H1 (cell line): ENCODE measurements at regions not wholly inside any gene's neighbourhood (a gene's known extent, or its start where the extent isn't known, plus 50 kb on each side); places are given as distances from the start of the nearest gene placed in this dataset.
A peak's percentile ranks its signal among the peaks of the same experiment; 100 is the strongest.

Experiments
- CTCF ChIA-PET: fragments of 300-600 bp; sonication (Branson Sonifier 250); formaldehyde crosslinking; loops from one replicate; lab custom pipeline; 2021; ENCODE audit not compliant: partially characterized antibody; lab: Charles Lee
- POLR2A ChIA-PET: fragments of 300-600 bp; sonication (Branson Sonifier 250); formaldehyde crosslinking; loops from one replicate; lab custom pipeline; 2021; ENCODE audit warnings: inconsistent platforms; ENCODE audit not compliant: partially characterized antibody; lab: Charles Lee
- DNase-seq, 2 experiments: peaks; one replicate each; pipeline versions ENCODE4 v3.0.0 to v3.0.0-alpha.2; 2010 to 2022; ENCODE audit warnings: low spot score in 2 of 2, low read depth in 1 of 2, mixed read lengths in 1 of 2
- FAIRE-seq: peaks from 2 replicates; lab custom pipeline; 2011; peaks lifted over from hg19 to GRCh38; lab: Jason Lieb, UNC
- H2AFZ ChIP-seq: 2 replicates; pipeline ENCODE4 v1.8.1; 2012; ENCODE audit warnings: low read length, inconsistent platforms
- H2AK5ac ChIP-seq: 2 replicates; pipeline ENCODE4 v1.6.1; 2013; ENCODE audit warnings: low read depth, low read length
- H2BK120ac ChIP-seq: replicated peaks from 2 replicates; pipeline ENCODE3; 2013; ENCODE audit warnings: low read depth, low read length, inconsistent platforms
- H2BK12ac ChIP-seq: 2 replicates; pipeline ENCODE4 v1.6.1; 2013; ENCODE audit warnings: low read depth, low read length
- H2BK15ac ChIP-seq: 2 replicates; pipeline ENCODE4 v1.6.1; 2013; ENCODE audit warnings: low read length
- H2BK20ac ChIP-seq: 2 replicates; pipeline ENCODE4 v1.6.1; 2013; ENCODE audit warnings: low read length
- H2BK5ac ChIP-seq: 2 replicates; pipeline ENCODE4 v1.6.1; 2013; ENCODE audit warnings: low read depth, low read length
- H3K14ac ChIP-seq: 2 replicates; pipeline ENCODE4 v1.6.1; 2013; ENCODE audit warnings: inconsistent platforms; ENCODE audit not compliant: insufficient read length
- H3K18ac ChIP-seq: 2 replicates; pipeline ENCODE4 v1.6.1; 2013; ENCODE audit warnings: low read length; ENCODE audit errors: extremely low read depth
- H3K23ac ChIP-seq: 2 replicates; pipeline ENCODE4 v1.6.1; 2013; ENCODE audit warnings: inconsistent platforms; ENCODE audit not compliant: insufficient read length
- H3K23me2 ChIP-seq: 2 replicates; pipeline ENCODE4 v1.6.1; 2013; ENCODE audit warnings: low read depth, low read length
- H3K27ac ChIP-seq: 2 replicates; pipeline ENCODE4 v1.6.1; 2011; ENCODE audit warnings: low read depth, low read length, inconsistent platforms
- H3K27me3 ChIP-seq, 4 experiments: replicated peaks in 1 of 4; 1 replicate in 1 of 4; 2 replicates in 3 of 4; pipeline versions ENCODE4 v1.6.1 to v1.8.1; 2011 to 2013; ENCODE audit warnings: low read length in 3 of 4, mild to moderate bottlenecking in 3 of 4, inconsistent platforms in 2 of 4, mixed read lengths in 2 of 4, moderate library complexity in 1 of 4; ENCODE audit not compliant: control insufficient read depth in 3 of 4, insufficient read depth in 3 of 4; ENCODE audit errors: extremely low read depth in 1 of 4
- H3K36me3 ChIP-seq, 4 experiments: 2 replicates each; pipeline versions ENCODE4 v1.6.1 to v1.8.1; 2011 to 2013; ENCODE audit warnings: mild to moderate bottlenecking in 4 of 4, low read length in 3 of 4, moderate library complexity in 2 of 4, control low read depth in 1 of 4, inconsistent platforms in 1 of 4; ENCODE audit not compliant: insufficient read depth in 4 of 4, control insufficient read depth in 2 of 4
- H3K4ac ChIP-seq: replicated peaks from 2 replicates; pipeline ENCODE3; 2013; ENCODE audit warnings: low read length, low read depth, mixed read lengths, inconsistent platforms; ENCODE audit not compliant: insufficient read length
- H3K4me1 ChIP-seq, 4 experiments: replicated peaks in 1 of 4; 1 replicate in 1 of 4; 2 replicates in 3 of 4; pipeline versions ENCODE4 v1.6.1 to v1.8.1; 2011 to 2013; ENCODE audit warnings: low read length in 3 of 4, inconsistent platforms in 2 of 4, mixed read lengths in 1 of 4; ENCODE audit not compliant: insufficient read depth in 4 of 4, control insufficient read depth in 3 of 4
- H3K4me2 ChIP-seq, 2 experiments: 2 replicates each; pipeline versions ENCODE4 v1.6.1 to v1.8.1; 2011 to 2013; ENCODE audit warnings: low read depth in 2 of 2, low read length in 2 of 2, control low read depth in 1 of 2, inconsistent platforms in 1 of 2, mild to moderate bottlenecking in 1 of 2; ENCODE audit not compliant: insufficient read depth in 1 of 2
- H3K4me3 ChIP-seq, 4 experiments: fragments of 200-600, 300-600 bp in 1 of 4; sonication (generic), shearing (Covaris generic), sonication (Bioruptor Twin) in 1 of 4; 2 replicates each; pipeline versions ENCODE4 v1.5.1 to v1.8.1; 2011 to 2016; ENCODE audit warnings: low read length in 4 of 4, low read depth in 3 of 4, control low read depth in 2 of 4, inconsistent platforms in 2 of 4, mild to moderate bottlenecking in 2 of 4, mixed read lengths in 1 of 4, moderate library complexity in 1 of 4; ENCODE audit not compliant: insufficient read depth in 2 of 4; ENCODE audit errors: extremely low read depth in 1 of 4
- H3K56ac ChIP-seq: replicated peaks from 2 replicates; pipeline ENCODE3; 2013; ENCODE audit warnings: low read depth, mild to moderate bottlenecking, mixed read lengths, low read length, inconsistent platforms; ENCODE audit not compliant: insufficient read length
- H3K79me1 ChIP-seq: 2 replicates; pipeline ENCODE4 v1.6.1; 2013; ENCODE audit warnings: low read depth, low read length, control low read depth
- H3K79me2 ChIP-seq, 2 experiments: 2 replicates each; pipeline versions ENCODE4 v1.6.1 to v1.8.1; 2012 to 2013; ENCODE audit warnings: low read length in 2 of 2, mild to moderate bottlenecking in 2 of 2, inconsistent platforms in 1 of 2; ENCODE audit not compliant: insufficient read depth in 2 of 2, control insufficient read depth in 1 of 2
- H3K9ac ChIP-seq, 4 experiments: replicated peaks in 1 of 4; 1 replicate in 1 of 4; 2 replicates in 3 of 4; pipeline versions ENCODE4 v1.6.1 to v1.8.1; 2011 to 2013; ENCODE audit warnings: low read depth in 3 of 4, low read length in 3 of 4, control low read depth in 2 of 4, mild to moderate bottlenecking in 2 of 4, moderate library complexity in 2 of 4, inconsistent platforms in 1 of 4; ENCODE audit errors: extremely low read depth in 1 of 4
- H3K9me3 ChIP-seq, 2 experiments: 2 replicates each; pipeline versions ENCODE4 v1.6.1 to v1.8.1; 2012 to 2013; ENCODE audit warnings: mild to moderate bottlenecking in 2 of 2, moderate library complexity in 2 of 2, control low read depth in 1 of 2, inconsistent platforms in 1 of 2, low read depth in 1 of 2, low read length in 1 of 2, mixed read lengths in 1 of 2; ENCODE audit not compliant: insufficient read depth in 2 of 2
- H4K20me1 ChIP-seq, 2 experiments: replicated peaks in 1 of 2; 2 replicates each; pipeline versions ENCODE3 to v1.8.1; 2011 to 2013; ENCODE audit warnings: inconsistent platforms in 2 of 2, low read length in 2 of 2, mild to moderate bottlenecking in 1 of 2; ENCODE audit not compliant: insufficient read depth in 2 of 2, control insufficient read depth in 1 of 2
- H4K5ac ChIP-seq: 2 replicates; pipeline ENCODE4 v1.6.1; 2013; ENCODE audit warnings: low read length, low read depth, mixed read lengths, inconsistent platforms; ENCODE audit not compliant: insufficient read length
- H4K8ac ChIP-seq: 2 replicates; pipeline ENCODE4 v1.8.0; 2013; ENCODE audit warnings: mild to moderate bottlenecking, moderate library complexity, low read length, inconsistent platforms; ENCODE audit not compliant: insufficient read depth; ENCODE audit errors: extremely low read depth
- H4K91ac ChIP-seq: replicated peaks from 2 replicates; pipeline ENCODE3; 2013; ENCODE audit warnings: low read length, mixed read lengths, inconsistent platforms; ENCODE audit not compliant: insufficient read length
- EZH2 ChIP-seq: fragments of 200-600 bp; sonication (generic); IDR thresholded peaks from 2 replicates; pipeline ENCODE4 v1.7.1; 2012; ENCODE audit warnings: low read depth, mild to moderate bottlenecking, moderate library complexity, low read length, inconsistent platforms; ENCODE audit not compliant: severe bottlenecking
- GABPA ChIP-seq: IDR thresholded peaks from 2 replicates; pipeline ENCODE4 v1.6.1; 2011; ENCODE audit warnings: mild to moderate bottlenecking, low read length, moderate library complexity, borderline replicate concordance; ENCODE audit not compliant: insufficient read depth
- HDAC6 ChIP-seq: IDR thresholded peaks from one replicate; pipeline ENCODE4 v1.7.1; 2012; ENCODE audit warnings: low read depth, mild to moderate bottlenecking, inconsistent platforms, low read length, moderate library complexity
- JUN ChIP-seq: IDR thresholded peaks from 2 replicates; pipeline ENCODE4 v1.6.1; 2011; ENCODE audit warnings: low read depth, mild to moderate bottlenecking, improper control_type of control experiment, low read length
- KDM1A ChIP-seq: fragments of 200-600, 300-600 bp; sonication (generic); IDR thresholded peaks from 2 replicates; pipeline ENCODE4 v1.7.1; 2016; ENCODE audit warnings: mild to moderate bottlenecking, low read length, borderline replicate concordance
- MAFK ChIP-seq: IDR thresholded peaks from 2 replicates; pipeline ENCODE4 v1.6.1; 2012; ENCODE audit warnings: low read depth, mild to moderate bottlenecking, improper control_type of control experiment, low read length
- POU5F1 ChIP-seq: IDR thresholded peaks from 2 replicates; pipeline ENCODE4 v1.6.1; 2011; ENCODE audit warnings: low read depth, mild to moderate bottlenecking, low read length, moderate library complexity
- SIX5 ChIP-seq: IDR thresholded peaks from 2 replicates; pipeline ENCODE4 v1.6.1; 2011; ENCODE audit warnings: mild to moderate bottlenecking, low read depth, low read length
- SRF ChIP-seq: IDR thresholded peaks from 2 replicates; pipeline ENCODE4 v1.6.1; 2011; ENCODE audit warnings: mild to moderate bottlenecking, low read depth, low read length, moderate library complexity
- TCF12 ChIP-seq: IDR thresholded peaks from 2 replicates; pipeline ENCODE4 v1.6.1; 2011; ENCODE audit warnings: low read depth, mild to moderate bottlenecking, low read length
- ZNF274 ChIP-seq: IDR thresholded peaks from 2 replicates; pipeline ENCODE4 v1.7.0; 2012; ENCODE audit warnings: low read length, borderline replicate concordance; ENCODE audit errors: extremely low read depth
- WGBS, 2 experiments: shearing (Covaris generic) in 1 of 2; methylation state at CpG; one replicate each; pipeline versions ENCODE4 v1.1.6 to v1.1.7; 2013 to 2015; ENCODE audit warnings: low lambda C conversion rate in 2 of 2, mixed read lengths in 2 of 2, inconsistent platforms in 1 of 2, low coverage in 1 of 2, missing lambda C conversion rate in 1 of 2; ENCODE audit not compliant: insufficient replicate concordance in 2 of 2, insufficient coverage in 1 of 2, insufficient read length in 1 of 2; ENCODE audit errors: extremely low coverage in 1 of 2, missing lambda C conversion rate in 1 of 2; 5-methylcytosine and 5-hydroxymethylcytosine counted together
- TF ChIP-seq, protein P1 (sequence below): IDR thresholded peaks from 2 replicates; pipeline ENCODE4 v1.6.1; 2012; ENCODE audit warnings: inconsistent platforms

DNA sequence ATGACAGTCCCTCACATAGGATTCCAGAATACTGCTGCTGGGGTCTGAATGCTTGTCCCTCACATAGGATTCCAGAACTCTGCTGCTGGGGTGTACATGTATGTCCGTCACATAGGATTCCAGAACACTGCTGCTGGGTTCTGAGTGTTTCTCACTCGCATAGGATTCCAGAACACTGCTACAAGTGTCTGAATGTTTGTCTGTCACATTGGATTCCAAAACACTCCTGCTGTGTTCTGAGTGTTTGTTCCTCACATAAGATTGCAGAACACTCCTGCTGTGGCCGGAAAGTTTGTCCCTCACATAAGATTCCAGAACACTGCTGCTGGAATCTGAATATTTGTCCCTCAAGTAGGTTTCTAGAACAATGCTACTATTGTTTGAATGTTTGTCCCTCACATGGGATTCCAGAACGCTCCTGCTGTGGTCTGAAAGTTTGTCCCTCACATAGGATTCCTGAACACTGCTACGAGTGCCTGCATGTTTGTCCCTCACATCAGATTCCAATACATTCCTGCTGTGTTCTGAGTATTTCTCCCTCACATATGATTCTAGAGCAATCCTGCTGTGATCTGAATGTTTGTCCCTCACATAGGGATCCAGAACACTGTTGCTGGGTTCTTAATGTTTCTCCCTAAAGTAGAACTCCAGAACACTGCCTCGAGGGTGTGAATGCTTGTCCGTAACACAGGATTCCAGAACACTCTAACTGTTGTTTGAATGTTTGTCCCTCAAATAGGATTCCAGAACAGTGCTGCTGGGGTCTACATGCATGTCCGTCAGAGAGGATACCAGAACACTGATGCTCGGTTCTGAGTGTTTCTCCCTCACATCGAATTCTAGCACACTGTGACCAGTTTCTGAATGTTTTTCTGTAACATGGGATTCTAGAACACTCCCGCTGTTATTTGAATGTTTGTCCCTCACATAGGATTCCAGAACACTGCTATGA, 200.4 kb downstream of the FOXD4L6 start:
- ChIA-PET POLR2A (no interaction called here), CTCF (no interaction called here)
- H3K4ac ChIP-seq, result no peak overlapping the region
- no peak overlapping the region for H2AK5ac ChIP-seq
- no peaks in the 10 kb centered on the region for H3K4me1 ChIP-seq
- H3K9me3 ChIP-seq, result peaks cover 80 to 85% of the 10 kb centered on the region in 2 experiments
- DNase-seq (peak in 1 of 2 experiments; percentile 27), FAIRE-seq (no peak)
- WGBS, 2 experiments, result 73% methylated on average over 11 of the region's 11 CpGs; no CpG with 5 or more reads in 1 of the 2 experiments
- H4K91ac ChIP-seq, result no peak overlapping the region
- no peak overlapping the region for H3K23ac ChIP-seq
- H2BK12ac ChIP-seq, result no peak overlapping the region
- no peak overlapping the region for H4K8ac ChIP-seq
- H4K5ac ChIP-seq, result no peak overlapping the region
- no peaks in the 10 kb centered on the region; the same call in 1 of the 2 replicates for H3K23me2 ChIP-seq
- H3K79me2 ChIP-seq, result no peaks in the 10 kb centered on the region
- H3K27me3 ChIP-seq, result peaks cover 19 to 39% (median 24%) of the 10 kb centered on the region in 4 experiments
- no peak overlapping the region for H3K4me2 ChIP-seq
- H3K9ac ChIP-seq, result no peak overlapping the region
- H3K36me3 ChIP-seq, result peaks cover 0 to 2% (median 0%) of the 10 kb centered on the region in 4 experiments; a peak in 2 of 8 replicates
- H2BK5ac ChIP-seq, result no peak overlapping the region
- H3K27ac ChIP-seq, result no peak overlapping the region
- H3K18ac ChIP-seq, result no peak overlapping the region
- no peak overlapping the region for H3K14ac ChIP-seq
- H2BK120ac ChIP-seq, result no peak overlapping the region
- no peak overlapping the region for H2BK20ac ChIP-seq
- H4K20me1 ChIP-seq, result no peaks in the 10 kb centered on the region
- no peak overlapping the region for H3K56ac ChIP-seq
- no peaks in the 10 kb centered on the region for H3K79me1 ChIP-seq
- no peak overlapping the region for H2AFZ ChIP-seq
- H3K4me3 ChIP-seq, result no peak overlapping the region
- no peak overlapping the region for H2BK15ac ChIP-seq
- no peak for TF ChIP-seq EZH2
- TF ChIP-seq HDAC6, result no peak
- no peak for TF ChIP-seq MAFK
- no peak for TF ChIP-seq POU5F1
- TF ChIP-seq ZNF274, result no peak
- TF ChIP-seq GABPA, result no peak
- TF ChIP-seq, protein P1, sequence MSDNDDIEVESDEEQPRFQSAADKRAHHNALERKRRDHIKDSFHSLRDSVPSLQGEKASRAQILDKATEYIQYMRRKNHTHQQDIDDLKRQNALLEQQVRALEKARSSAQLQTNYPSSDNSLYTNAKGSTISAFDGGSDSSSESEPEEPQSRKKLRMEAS, result no peak
- no peak for TF ChIP-seq SRF
- TF ChIP-seq KDM1A, result no peak
- no peak for TF ChIP-seq SIX5
- TF ChIP-seq JUN, result no peak
- no peak for TF ChIP-seq TCF12
